Transverse colon (tissue), 4 donors: ENCODE measurements at regions not wholly inside any gene's neighbourhood (a gene's known extent, or its start where the extent isn't known, plus 50 kb on each side); places are given as distances from the start of the nearest gene placed in this dataset.

Experiments used
- DNase-seq: peaks from one replicate; pipeline ENCODE4 v3.0.0-alpha.2; 2019
- H3K27ac ChIP-seq, 4 donors: fragments of 200-600 bp; sonication (generic); 2 replicates each; pipeline ENCODE4 v1.5.1; 2016 to 2018; ENCODE audit warnings: inconsistent platforms in 4 of 4
- H3K27me3 ChIP-seq: fragments of 200-600 bp; sonication (generic); 2 replicates; pipeline ENCODE4 v1.5.1; 2017; ENCODE audit warnings: inconsistent platforms
- H3K36me3 ChIP-seq, 4 donors: fragments of 200-600 bp; sonication (generic); 2 replicates each; pipeline ENCODE4 v1.5.1; 2017 to 2019; ENCODE audit warnings: inconsistent platforms in 4 of 4
- H3K4me1 ChIP-seq, 4 donors: fragments of 200-600 bp; sonication (generic); 2 replicates each; pipeline ENCODE4 v1.5.1; 2017 to 2020; ENCODE audit warnings: inconsistent platforms in 4 of 4
- H3K4me3 ChIP-seq, 4 donors: fragments of 200-600 bp; sonication (generic); 1 replicate in 1 of 4; 2 replicates in 3 of 4; pipeline versions ENCODE4 v1.5.1 to v1.6.1; 2017 to 2019; ENCODE audit warnings: inconsistent platforms in 4 of 4
- H3K9me3 ChIP-seq, 2 donors: fragments of 200-600 bp; sonication (generic); 2 replicates each; pipeline ENCODE4 v1.5.1; 2017 to 2019; ENCODE audit warnings: inconsistent platforms in 2 of 2
- EP300 ChIP-seq: sonication (generic); formaldehyde crosslinking; IDR thresholded peaks from one replicate; pipeline ENCODE4 v1.6.1; 2017; ENCODE audit warnings: antibody characterized with exemption, low read depth
- POLR2A ChIP-seq: fragments of 450-650 bp; IDR thresholded peaks from one replicate; pipeline ENCODE4 v1.6.1; 2016; ENCODE audit warnings: antibody characterized with exemption, mild to moderate bottlenecking, moderate library complexity
- POLR2AphosphoS5 ChIP-seq, 3 donors: sonication (generic); formaldehyde crosslinking; IDR thresholded peaks; one replicate each; pipeline ENCODE4 v1.6.1; 2016; ENCODE audit warnings: antibody characterized with exemption in 3 of 3
- WGBS, 2 donors: methylation state at CpG; one replicate each; pipeline ENCODE4 v1.1.5; 2018; ENCODE audit warnings: low coverage in 1 of 2; 5-methylcytosine and 5-hydroxymethylcytosine counted together
- in situ Hi-C, 4 donors: fragments of 200-750 bp; cut with MboI; loops; one replicate each; pipeline versions ENCODE4 v1.15.0 to v1.15.1; 2017; ENCODE audit warnings: low sequenced_read_pairs in 3 of 4, low pct_ligation_motif_present in 1 of 4, low pct_unique_long_range_greater_than_20kb in 1 of 4
- intact Hi-C: fragments of 100-400 bp; cut with DNase I; formaldehyde crosslinking; loops from one replicate; pipeline ENCODE4 v1.15.1; 2023; ENCODE audit warnings: low total_unique reads
- TF ChIP-seq, protein P1 (sequence below), 5 experiments: fragments of 200-600 bp in 3 of 5; fragments of 450-650 bp in 2 of 5; sonication (generic) in 3 of 5; IDR thresholded peaks; 1 replicate in 2 of 5; 2 replicates in 3 of 5; pipeline ENCODE4 v1.5.1; 2016 to 2017; ENCODE audit warnings: antibody characterized with exemption in 5 of 5, inconsistent platforms in 3 of 5, mild to moderate bottlenecking in 2 of 5, moderate library complexity in 1 of 5

GRCh38 chr2:129723277-129724020 is 256.0 kb upstream of the RAB6C start:
- no peaks in the 10 kb centered on the region for H3K36me3 ChIP-seq
- in situ Hi-C loops = no loop called here
- no peaks in the 10 kb centered on the region for H3K4me1 ChIP-seq
- no peak for DNase-seq
- H3K27ac ChIP-seq = no peak overlapping the region
- TF ChIP-seq, protein P1, sequence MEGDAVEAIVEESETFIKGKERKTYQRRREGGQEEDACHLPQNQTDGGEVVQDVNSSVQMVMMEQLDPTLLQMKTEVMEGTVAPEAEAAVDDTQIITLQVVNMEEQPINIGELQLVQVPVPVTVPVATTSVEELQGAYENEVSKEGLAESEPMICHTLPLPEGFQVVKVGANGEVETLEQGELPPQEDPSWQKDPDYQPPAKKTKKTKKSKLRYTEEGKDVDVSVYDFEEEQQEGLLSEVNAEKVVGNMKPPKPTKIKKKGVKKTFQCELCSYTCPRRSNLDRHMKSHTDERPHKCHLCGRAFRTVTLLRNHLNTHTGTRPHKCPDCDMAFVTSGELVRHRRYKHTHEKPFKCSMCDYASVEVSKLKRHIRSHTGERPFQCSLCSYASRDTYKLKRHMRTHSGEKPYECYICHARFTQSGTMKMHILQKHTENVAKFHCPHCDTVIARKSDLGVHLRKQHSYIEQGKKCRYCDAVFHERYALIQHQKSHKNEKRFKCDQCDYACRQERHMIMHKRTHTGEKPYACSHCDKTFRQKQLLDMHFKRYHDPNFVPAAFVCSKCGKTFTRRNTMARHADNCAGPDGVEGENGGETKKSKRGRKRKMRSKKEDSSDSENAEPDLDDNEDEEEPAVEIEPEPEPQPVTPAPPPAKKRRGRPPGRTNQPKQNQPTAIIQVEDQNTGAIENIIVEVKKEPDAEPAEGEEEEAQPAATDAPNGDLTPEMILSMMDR (IDR thresholded peaks at IDR 0.05) = no peak
- no peak for TF ChIP-seq POLR2AphosphoS5 (IDR thresholded peaks at IDR 0.05)
- TF ChIP-seq POLR2A = no peak
- TF ChIP-seq EP300 = no peak
- no peaks in the 10 kb centered on the region for H3K9me3 ChIP-seq
- intact Hi-C loops = no loop called here
- no peak overlapping the region for H3K4me3 ChIP-seq
- no peaks in the 10 kb centered on the region for H3K27me3 ChIP-seq
- 82 to 100% methylated on average over 1 to 13 of the region's 13 CpGs for WGBS, 2 donors

DNA sequence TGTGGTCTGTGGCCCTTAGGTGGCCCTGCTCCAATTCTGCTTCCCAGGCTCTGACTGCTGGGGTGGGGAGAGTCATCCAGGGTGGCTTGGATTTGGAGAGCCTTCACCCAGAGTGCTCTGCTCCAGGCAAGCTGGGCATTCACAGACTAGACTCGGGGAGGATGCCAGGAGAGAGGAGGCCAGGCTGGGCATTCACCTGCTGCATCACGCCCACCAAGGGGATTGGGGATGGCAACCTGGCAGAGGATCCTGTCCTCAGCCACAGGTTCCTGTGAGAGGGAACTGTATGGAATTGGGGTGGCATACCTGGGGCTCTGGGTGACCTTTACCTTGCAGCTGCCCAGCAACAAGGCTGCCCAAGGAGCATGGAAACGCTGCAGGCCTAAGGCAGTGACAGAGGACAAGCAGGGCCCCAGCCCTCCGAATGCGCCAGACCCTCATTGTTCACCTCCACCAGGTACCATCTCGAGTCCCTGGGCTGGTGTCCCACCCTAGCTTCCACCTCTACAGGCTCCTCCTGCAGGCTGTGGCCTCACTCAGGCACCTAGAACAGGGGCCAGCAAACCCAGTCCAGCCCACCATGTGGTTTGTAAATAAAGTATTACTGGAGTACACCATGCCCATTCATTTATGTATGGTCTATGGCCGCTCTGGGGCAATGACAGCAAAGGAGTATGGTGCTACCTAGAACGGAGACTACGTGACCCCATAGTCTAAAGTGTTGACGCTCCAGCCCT is 255.3 kb upstream of the RAB6C start:
- no peak for TF ChIP-seq POLR2AphosphoS5 (IDR thresholded peaks at IDR 0.05)
- TF ChIP-seq POLR2A = no peak
- H3K9me3 ChIP-seq = no peaks in the 10 kb centered on the region
- no peak overlapping the region for H3K27ac ChIP-seq
- H3K27me3 ChIP-seq = no peaks in the 10 kb centered on the region
- in situ Hi-C loops = no loop called here
- 89% methylated on average over 10 of the region's 10 CpGs; no CpG with 5 or more reads in 1 of the 2 donors for WGBS, 2 donors
- no peak overlapping the region for H3K4me3 ChIP-seq
- DNase-seq = no peak
- intact Hi-C loops = no loop called here
- no peaks in the 10 kb centered on the region for H3K36me3 ChIP-seq
- no peaks in the 10 kb centered on the region for H3K4me1 ChIP-seq

GRCh38 chr2:129726216-129726615 is 253.2 kb upstream of the RAB6C start:
- in situ Hi-C loops = no loop called here
- Histone ChIP-seq H3K27ac (no peak overlapping the region), H3K36me3 (no peaks in the 10 kb centered on the region), H3K9me3 (no peaks in the 10 kb centered on the region), H3K4me3 (no peak overlapping the region), H3K4me1 (no peaks in the 10 kb centered on the region), H3K27me3 (no peaks in the 10 kb centered on the region)
- intact Hi-C loops = no loop called here
- no peak for DNase-seq
- TF ChIP-seq, protein P1 (IDR thresholded peaks at IDR 0.05) = no peak
- TF ChIP-seq POLR2A (no peak), EP300 (no peak), POLR2AphosphoS5 (IDR thresholded peaks at IDR 0.05) (no peak)
- WGBS, 2 donors = 11 to 30% methylated on average over 3 to 5 of the region's 5 CpGs

GRCh38 chr2:129727286-129727685 is 252.2 kb upstream of the RAB6C start:
- no peak for DNase-seq
- no peaks in the 10 kb centered on the region for H3K36me3 ChIP-seq
- in situ Hi-C loops = no loop called here
- WGBS, 2 donors = 81 to 85% methylated on average over 2 to 4 of the region's 4 CpGs
- no peaks in the 10 kb centered on the region for H3K4me1 ChIP-seq
- intact Hi-C loops = no loop called here
- no peak overlapping the region for H3K27ac ChIP-seq
- no peaks in the 10 kb centered on the region for H3K27me3 ChIP-seq
- H3K4me3 ChIP-seq = no peak overlapping the region
- no peaks in the 10 kb centered on the region for H3K9me3 ChIP-seq
- TF ChIP-seq, protein P1 (IDR thresholded peaks at IDR 0.05) = no peak
- TF ChIP-seq EP300 (no peak), POLR2AphosphoS5 (IDR thresholded peaks at IDR 0.05) (no peak), POLR2A (no peak)
